Neural cell (in vitro differentiated cells): ENCODE measurements at regions not wholly inside any gene's neighbourhood (a gene's known extent, or its start where the extent isn't known, plus 50 kb on each side); places are given as distances from the start of the nearest gene placed in this dataset.

Source experiments
- EP300 ChIP-seq: fragments of 450-650 bp; conservative IDR thresholded peaks from 2 replicates; pipeline ENCODE4 v1.6.1; 2014; ENCODE audit warnings: antibody characterized with exemption, mild to moderate bottlenecking, moderate library complexity; ENCODE audit not compliant: poor library complexity, severe bottlenecking
- POLR2AphosphoS5 ChIP-seq: IDR thresholded peaks from 2 replicates; pipeline ENCODE4 v1.6.1; 2012
- RAD21 ChIP-seq: fragments of 450-650 bp; conservative IDR thresholded peaks from 2 replicates; pipeline ENCODE4 v1.6.1; 2014; ENCODE audit warnings: antibody characterized with exemption, mild to moderate bottlenecking, moderate library complexity
- TAF1 ChIP-seq: IDR thresholded peaks from 2 replicates; pipeline ENCODE4 v1.6.1; 2012; ENCODE audit warnings: low read depth
- TF ChIP-seq, protein P1 (sequence below): fragments of 450-650 bp; IDR thresholded peaks from 2 replicates; pipeline ENCODE4 v1.5.1; 2014; ENCODE audit warnings: antibody characterized with exemption, mild to moderate bottlenecking, moderate library complexity; ENCODE audit not compliant: poor library complexity, severe bottlenecking
- TF ChIP-seq, protein P2 (sequence below): IDR thresholded peaks from 2 replicates; pipeline ENCODE4 v1.6.1; 2012; ENCODE audit warnings: borderline replicate concordance

DNA sequence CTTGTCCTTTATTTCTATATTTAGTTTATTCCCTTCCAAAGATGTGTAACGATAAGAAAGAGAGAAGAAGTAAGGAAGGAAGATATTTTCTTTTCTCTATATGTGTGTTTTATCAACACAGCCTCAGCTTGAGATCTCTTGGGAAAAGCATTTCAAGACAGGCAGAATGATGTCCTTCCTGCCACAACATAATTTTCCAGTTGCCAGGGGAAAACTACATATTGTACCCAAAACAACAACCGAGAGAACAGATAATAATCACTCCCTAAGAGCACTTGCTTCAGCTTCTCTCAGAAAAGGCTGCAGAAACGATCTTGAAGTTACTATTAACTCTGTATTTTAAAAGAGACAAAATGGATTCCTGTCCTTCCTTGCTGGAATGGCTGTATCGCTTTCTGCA lies 151.4 kb upstream of the ITGB1 start:
- TF ChIP-seq, protein P1, sequence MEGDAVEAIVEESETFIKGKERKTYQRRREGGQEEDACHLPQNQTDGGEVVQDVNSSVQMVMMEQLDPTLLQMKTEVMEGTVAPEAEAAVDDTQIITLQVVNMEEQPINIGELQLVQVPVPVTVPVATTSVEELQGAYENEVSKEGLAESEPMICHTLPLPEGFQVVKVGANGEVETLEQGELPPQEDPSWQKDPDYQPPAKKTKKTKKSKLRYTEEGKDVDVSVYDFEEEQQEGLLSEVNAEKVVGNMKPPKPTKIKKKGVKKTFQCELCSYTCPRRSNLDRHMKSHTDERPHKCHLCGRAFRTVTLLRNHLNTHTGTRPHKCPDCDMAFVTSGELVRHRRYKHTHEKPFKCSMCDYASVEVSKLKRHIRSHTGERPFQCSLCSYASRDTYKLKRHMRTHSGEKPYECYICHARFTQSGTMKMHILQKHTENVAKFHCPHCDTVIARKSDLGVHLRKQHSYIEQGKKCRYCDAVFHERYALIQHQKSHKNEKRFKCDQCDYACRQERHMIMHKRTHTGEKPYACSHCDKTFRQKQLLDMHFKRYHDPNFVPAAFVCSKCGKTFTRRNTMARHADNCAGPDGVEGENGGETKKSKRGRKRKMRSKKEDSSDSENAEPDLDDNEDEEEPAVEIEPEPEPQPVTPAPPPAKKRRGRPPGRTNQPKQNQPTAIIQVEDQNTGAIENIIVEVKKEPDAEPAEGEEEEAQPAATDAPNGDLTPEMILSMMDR, result no peak
- TF ChIP-seq POLR2AphosphoS5 (peak; percentile 73), RAD21 (no peak), TAF1 (no peak), EP300 (no peak)
- TF ChIP-seq, protein P2, sequence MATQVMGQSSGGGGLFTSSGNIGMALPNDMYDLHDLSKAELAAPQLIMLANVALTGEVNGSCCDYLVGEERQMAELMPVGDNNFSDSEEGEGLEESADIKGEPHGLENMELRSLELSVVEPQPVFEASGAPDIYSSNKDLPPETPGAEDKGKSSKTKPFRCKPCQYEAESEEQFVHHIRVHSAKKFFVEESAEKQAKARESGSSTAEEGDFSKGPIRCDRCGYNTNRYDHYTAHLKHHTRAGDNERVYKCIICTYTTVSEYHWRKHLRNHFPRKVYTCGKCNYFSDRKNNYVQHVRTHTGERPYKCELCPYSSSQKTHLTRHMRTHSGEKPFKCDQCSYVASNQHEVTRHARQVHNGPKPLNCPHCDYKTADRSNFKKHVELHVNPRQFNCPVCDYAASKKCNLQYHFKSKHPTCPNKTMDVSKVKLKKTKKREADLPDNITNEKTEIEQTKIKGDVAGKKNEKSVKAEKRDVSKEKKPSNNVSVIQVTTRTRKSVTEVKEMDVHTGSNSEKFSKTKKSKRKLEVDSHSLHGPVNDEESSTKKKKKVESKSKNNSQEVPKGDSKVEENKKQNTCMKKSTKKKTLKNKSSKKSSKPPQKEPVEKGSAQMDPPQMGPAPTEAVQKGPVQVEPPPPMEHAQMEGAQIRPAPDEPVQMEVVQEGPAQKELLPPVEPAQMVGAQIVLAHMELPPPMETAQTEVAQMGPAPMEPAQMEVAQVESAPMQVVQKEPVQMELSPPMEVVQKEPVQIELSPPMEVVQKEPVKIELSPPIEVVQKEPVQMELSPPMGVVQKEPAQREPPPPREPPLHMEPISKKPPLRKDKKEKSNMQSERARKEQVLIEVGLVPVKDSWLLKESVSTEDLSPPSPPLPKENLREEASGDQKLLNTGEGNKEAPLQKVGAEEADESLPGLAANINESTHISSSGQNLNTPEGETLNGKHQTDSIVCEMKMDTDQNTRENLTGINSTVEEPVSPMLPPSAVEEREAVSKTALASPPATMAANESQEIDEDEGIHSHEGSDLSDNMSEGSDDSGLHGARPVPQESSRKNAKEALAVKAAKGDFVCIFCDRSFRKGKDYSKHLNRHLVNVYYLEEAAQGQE, result peak; percentile 51
